ENCODE measurements at regions not wholly inside any gene's neighbourhood (a gene's known extent, or its start where the extent isn't known, plus 50 kb on each side); places are given as distances from the start of the nearest gene placed in this dataset.

GRCh38 chr9:86633945-86634344 is 279.7 kb upstream of the TUT7 start:
- Histone ChIP-seq H3K9me1 (ENCODE audit: control insufficient read depth, insufficient read depth, low read length) (no peaks in the 10 kb centered on the region), H3K9me3 (replicated peaks; ENCODE audit: control insufficient read depth, insufficient read depth, low read depth, low read length) (no peaks in the 10 kb centered on the region), H3K27ac (ENCODE audit: extremely low read depth, low read depth, low read length) (no peak overlapping the region), H3K9ac (ENCODE audit: insufficient read depth in 1 of 2, low read depth in 2 of 2, low read length in 2 of 2) (no peak overlapping the region), H3K4me1 (replicated peaks in 1 of 2; ENCODE audit: control insufficient read depth in 2 of 2, insufficient read depth in 2 of 2, low read length in 2 of 2) (peaks cover 0 to 10% of the 10 kb centered on the region in 2 experiments; a peak in 3 of 5 replicates), H3K4me2 (ENCODE audit: insufficient read depth, low read length) (no peak overlapping the region), H3K27me3 (ENCODE audit: control insufficient read depth in 2 of 2, insufficient read depth in 2 of 2, low read length in 2 of 2) (no peaks in the 10 kb centered on the region), H2AFZ (ENCODE audit: low read depth, low read length) (no peak overlapping the region), H4K20me1 (replicated peaks; ENCODE audit: control insufficient read depth, insufficient read depth, low read length) (no peaks in the 10 kb centered on the region), H3K79me2 (ENCODE audit: control insufficient read depth, insufficient read depth, low read length) (no peaks in the 10 kb centered on the region), H3K4me3 (no peak overlapping the region), H3K36me3 (ENCODE audit: control insufficient read depth, insufficient read depth, low read length) (no peaks in the 10 kb centered on the region)
- intact Hi-C loops (cut with micrococcal nuclease) (no loop called here), in situ Hi-C loops (cut with MboI) (no loop called here)
- ChIA-PET POLR2A (no interaction called here), CTCF (ENCODE audit: low intra/inter-chr PET ratio) (no interaction called here)
- no peak for FAIRE-seq
- WGBS (ENCODE audit: insufficient coverage, low coverage, missing lambda C conversion rate) = 5% methylated on average over 3 of the region's 3 CpGs
- DNase-seq (ENCODE audit: extremely low read depth in 1 of 4, low spot score in 3 of 4) = no peak
- no TSS peak for BruUV-seq (replicated peaks)
- no peak for ATAC-seq
- TF ChIP-seq MCM7 (IDR thresholded peaks at IDR 0.05) (no peak), MYBL2 (IDR thresholded peaks at IDR 0.05; ENCODE audit: low read depth) (no peak), MYBL2 (CRISPR knock-in tag; IDR thresholded peaks at IDR 0.05; ENCODE audit: borderline replicate concordance) (no peak), TCF15 (CRISPR knock-in tag; IDR thresholded peaks at IDR 0.05) (no peak), FUS (optimal IDR thresholded peaks at IDR 0.05; ENCODE audit: low read depth, low read length) (no peak), NR1H2 (CRISPR knock-in tag; IDR thresholded peaks at IDR 0.05) (no peak), EP300 (IDR thresholded peaks at IDR 0.05; ENCODE audit: low read length) (no peak), SETDB1 (IDR thresholded peaks at IDR 0.05; ENCODE audit: low read length) (no peak), L3MBTL2 (IDR thresholded peaks at IDR 0.05) (no peak), PPARD (CRISPR knock-in tag; IDR thresholded peaks at IDR 0.05) (no peak)

Measured in K562 (cell line).